Mesothelial cell of epicardium (in vitro differentiated cells): ENCODE measurements at regions not wholly inside any gene's neighbourhood (a gene's known extent, or its start where the extent isn't known, plus 50 kb on each side); places are given as distances from the start of the nearest gene placed in this dataset.
"Not testable (repeated sequence)": the region's sequence is repeated elsewhere in the genome, so short reads cannot be mapped to it uniquely, and the experiment has no call there.

Experiments used
- DNase-seq, 2 experiments: peaks; one replicate each; pipeline ENCODE4 v3.0.0; 2021; ENCODE audit warnings: low spot score in 2 of 2; ENCODE audit not compliant: unreplicated experiment in 2 of 2
- H3K27ac Mint-ChIP-seq: 2 replicates; pipeline ENCODE4 v1.8.0; 2021; ENCODE audit warnings: mixed read lengths
- H3K27me3 Mint-ChIP-seq: 2 replicates; pipeline ENCODE4 v1.8.0; 2021; ENCODE audit warnings: low read depth, mixed read lengths
- H3K36me3 Mint-ChIP-seq: 2 replicates; pipeline ENCODE4 v1.8.0; 2021; ENCODE audit warnings: mixed read lengths
- H3K4me1 Mint-ChIP-seq: 2 replicates; pipeline ENCODE4 v1.8.0; 2021; ENCODE audit warnings: mixed read lengths
- H3K4me3 Mint-ChIP-seq: 2 replicates; pipeline ENCODE4 v1.8.0; 2021; ENCODE audit warnings: mild to moderate bottlenecking, moderate library complexity, mixed read lengths
- H3K9me3 Mint-ChIP-seq: 2 replicates; pipeline ENCODE4 v1.8.0; 2021; ENCODE audit warnings: mixed read lengths
- CTCF ChIP-seq: fragments of 200-600 bp; sonication (generic); IDR thresholded peaks from one replicate; pipeline ENCODE4 v1.5.0; 2021; ENCODE audit warnings: antibody characterized with exemption; ENCODE audit not compliant: unreplicated experiment

DNA sequence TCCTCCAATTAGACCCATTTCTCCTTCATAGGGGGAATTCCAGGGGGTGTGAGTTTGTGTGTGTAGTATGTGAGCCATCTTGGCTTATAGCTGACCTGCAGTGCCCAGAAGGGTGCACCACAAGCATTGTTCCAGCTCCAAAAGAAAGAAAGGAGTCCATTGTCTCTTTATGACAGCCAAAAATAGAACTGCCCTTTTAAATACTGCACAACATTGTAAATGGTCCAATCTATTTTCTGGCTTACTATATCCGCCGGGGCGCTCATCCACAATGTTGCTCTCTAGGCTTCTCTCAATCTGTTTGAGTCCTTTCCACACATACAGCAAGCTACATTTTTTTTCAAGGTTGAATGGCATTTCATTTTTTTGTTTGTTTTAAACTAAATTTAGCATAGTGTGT is 517.5 kb downstream of the STK39 start:
- Mint-ChIP-seq H3K9me3 (no peaks in the 10 kb centered on the region), H3K27ac (no peak overlapping the region), H3K27me3 (no peaks in the 10 kb centered on the region), H3K4me1 (peaks cover 2% of the 10 kb centered on the region), H3K36me3 (no peaks in the 10 kb centered on the region), H3K4me3 (no peak overlapping the region)
- no peak for DNase-seq
- no peak for TF ChIP-seq CTCF

GRCh38 chr2:167726788-167727187 is 520.6 kb downstream of the STK39 start:
- TF ChIP-seq CTCF: no peak
- no peak for DNase-seq
- no peaks in the 10 kb centered on the region for H3K4me1 Mint-ChIP-seq
- H3K27me3 Mint-ChIP-seq: no peaks in the 10 kb centered on the region
- H3K36me3 Mint-ChIP-seq: no peaks in the 10 kb centered on the region
- H3K27ac Mint-ChIP-seq: no peak overlapping the region
- H3K9me3 Mint-ChIP-seq: no peaks in the 10 kb centered on the region
- H3K4me3 Mint-ChIP-seq: no peak overlapping the region

DNA sequence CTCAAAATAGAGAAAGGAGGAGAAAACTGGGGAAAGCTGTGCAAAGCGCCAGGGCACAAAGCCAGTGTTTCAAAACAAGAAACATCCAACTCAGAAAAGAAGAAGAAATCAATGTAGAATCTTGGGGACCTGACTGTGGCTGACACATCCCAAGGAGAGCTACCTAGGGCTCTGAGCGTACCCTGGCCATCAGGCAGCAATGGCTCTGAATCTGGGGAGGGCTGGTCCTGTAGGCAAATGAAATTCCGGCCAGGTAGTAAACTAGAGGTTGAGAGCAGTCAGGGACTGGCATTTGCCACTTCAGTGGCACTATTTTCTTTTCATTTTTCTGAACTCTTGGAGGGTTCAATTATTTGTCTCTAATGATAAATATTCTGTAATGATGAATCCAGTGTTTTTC is 525.8 kb downstream of the STK39 start:
- TF ChIP-seq CTCF: no peak

GRCh38 chr2:167719410-167719809 is 528.0 kb downstream of the STK39 start:
- no peak overlapping the region for H3K27ac Mint-ChIP-seq
- no peak for DNase-seq
- TF ChIP-seq CTCF: no peak
- peaks cover 10% of the 10 kb centered on the region for H3K9me3 Mint-ChIP-seq
- no peaks in the 10 kb centered on the region for H3K4me1 Mint-ChIP-seq
- no peak overlapping the region for H3K4me3 Mint-ChIP-seq
- no peaks in the 10 kb centered on the region for H3K36me3 Mint-ChIP-seq
- peaks cover 4% of the 10 kb centered on the region for H3K27me3 Mint-ChIP-seq

More for the DNA sequence above, 525.8 kb downstream of the STK39 start:
- no peaks in the 10 kb centered on the region for H3K36me3 Mint-ChIP-seq
- H3K4me3 Mint-ChIP-seq: no peak overlapping the region
- no peaks in the 10 kb centered on the region for H3K27me3 Mint-ChIP-seq
- no peaks in the 10 kb centered on the region for H3K9me3 Mint-ChIP-seq
- no peaks in the 10 kb centered on the region for H3K4me1 Mint-ChIP-seq
- no peak overlapping the region for H3K27ac Mint-ChIP-seq
- no peak for DNase-seq

DNA sequence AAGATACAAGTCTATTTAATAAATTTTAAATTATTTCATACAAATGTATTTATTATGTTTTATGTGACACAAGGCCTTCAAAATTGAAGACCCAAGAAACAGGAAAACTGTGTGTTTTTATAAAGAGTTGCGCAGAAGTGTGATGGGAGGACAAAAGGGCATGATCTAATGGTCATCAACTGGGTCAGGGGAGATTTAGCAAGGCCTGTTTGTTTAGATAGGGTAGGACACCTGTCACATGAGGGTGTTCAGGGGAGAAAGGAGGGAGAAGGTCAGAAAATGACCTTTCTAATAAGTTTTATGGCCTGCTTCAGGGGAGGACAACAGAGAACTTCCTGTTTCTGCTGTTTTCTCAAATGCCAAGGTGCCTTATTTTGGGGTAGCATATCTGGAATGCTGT is 528.8 kb downstream of the STK39 start:
- no peak overlapping the region for H3K4me3 Mint-ChIP-seq
- H3K27ac Mint-ChIP-seq: no peak overlapping the region
- peaks cover 4% of the 10 kb centered on the region for H3K27me3 Mint-ChIP-seq
- peaks cover 10% of the 10 kb centered on the region for H3K9me3 Mint-ChIP-seq
- no peaks in the 10 kb centered on the region for H3K4me1 Mint-ChIP-seq
- no peak for TF ChIP-seq CTCF
- no peaks in the 10 kb centered on the region for H3K36me3 Mint-ChIP-seq
- DNase-seq: no peak

DNA sequence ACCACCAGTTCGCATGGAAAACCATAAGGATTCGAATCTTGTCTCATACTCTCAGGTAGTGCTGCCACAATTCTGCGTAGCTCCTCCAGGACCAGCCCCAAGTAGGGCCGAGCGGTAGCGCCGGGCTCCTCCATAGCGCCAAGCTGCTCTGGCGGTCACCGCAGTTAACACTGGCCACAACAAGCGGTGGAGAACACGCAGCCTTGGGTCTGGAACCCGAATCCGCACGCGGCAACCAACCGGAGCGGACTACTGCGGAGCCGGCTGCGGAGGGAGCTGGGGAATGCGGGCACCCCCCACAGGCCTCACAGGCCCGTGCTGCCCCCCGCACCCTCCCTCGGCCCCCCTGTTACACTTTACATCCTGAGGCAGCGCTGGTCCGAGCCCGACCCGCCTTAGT is 531.5 kb downstream of the STK39 start:
- Mint-ChIP-seq H3K27me3 (peaks cover 4% of the 10 kb centered on the region), H3K4me1 (no peaks in the 10 kb centered on the region), H3K4me3 (no peak overlapping the region), H3K9me3 (peaks cover 13% of the 10 kb centered on the region), H3K36me3 (no peaks in the 10 kb centered on the region), H3K27ac (no peak overlapping the region)
- no peak for DNase-seq
- TF ChIP-seq CTCF: no peak

GRCh38 chr2:167715498-167715897 is 531.9 kb downstream of the STK39 start:
- DNase-seq, H3K27ac Mint-ChIP-seq, H3K4me1 Mint-ChIP-seq, H3K36me3 Mint-ChIP-seq, H3K4me3 Mint-ChIP-seq, H3K27me3 Mint-ChIP-seq: not testable (repeated sequence)
- H3K9me3 Mint-ChIP-seq: peaks cover 16% of the 10 kb centered on the region
